NB4 (cell line): ENCODE measurements at regions not wholly inside any gene's neighbourhood (a gene's known extent, or its start where the extent isn't known, plus 50 kb on each side); places are given as distances from the start of the nearest gene placed in this dataset.

Experiments used
- DNase-seq: peaks from one replicate; pipeline ENCODE4 v3.0.0; 2010; ENCODE audit warnings: low read depth
- H3K4me3 ChIP-seq: one replicate; pipeline ENCODE4 v1.5.1; 2011; ENCODE audit warnings: mild to moderate bottlenecking, low read depth, low read length, moderate library complexity
- CTCF ChIP-seq: IDR thresholded peaks from one replicate; pipeline ENCODE4 v1.5.1; 2012; ENCODE audit warnings: low read depth, low read length
- MAX ChIP-seq: IDR thresholded peaks from 2 replicates; pipeline ENCODE4 v1.6.1; 2011; ENCODE audit warnings: low read depth, low read length
- MYC ChIP-seq: IDR thresholded peaks from 2 replicates; pipeline ENCODE4 v1.6.1; 2011; ENCODE audit warnings: low read depth, low read length
- POLR2A ChIP-seq: IDR thresholded peaks from 2 replicates; pipeline ENCODE4 v1.6.1; 2011; ENCODE audit warnings: mild to moderate bottlenecking; ENCODE audit not compliant: insufficient read length; ENCODE audit errors: extremely low read depth

- H3K4me3 ChIP-seq: no peak overlapping the region
- no peak for DNase-seq
- TF ChIP-seq POLR2A: no peak
- no peak for TF ChIP-seq MAX
- no peak for TF ChIP-seq MYC
- TF ChIP-seq CTCF: no peak
Observed at GRCh38 chr10:117900280-117900679, 146.5 kb downstream of the RAB11FIP2 start.

GRCh38 chr10:117903854-117904253 is 142.9 kb downstream of the RAB11FIP2 start:
- H3K4me3 ChIP-seq: no peak overlapping the region
- no peak for DNase-seq
- no peak for TF ChIP-seq POLR2A
- TF ChIP-seq MYC: no peak
- TF ChIP-seq MAX: no peak
- TF ChIP-seq CTCF: no peak

- TF ChIP-seq MAX (no peak), POLR2A (no peak)
- no peak for DNase-seq
- no peak overlapping the region for H3K4me3 ChIP-seq
Observed at GRCh38 chr10:117905404-117905803, 141.3 kb downstream of the RAB11FIP2 start.

GRCh38 chr10:117911684-117912083 is 135.1 kb downstream of the RAB11FIP2 start:
- DNase-seq: no peak
- no peak for TF ChIP-seq MYC
- TF ChIP-seq CTCF: no peak
- no peak for TF ChIP-seq POLR2A
- no peak for TF ChIP-seq MAX
- no peak overlapping the region for H3K4me3 ChIP-seq

- DNase-seq: no peak
- no peak overlapping the region for H3K4me3 ChIP-seq
Observed at GRCh38 chr10:117914334-117914733, 132.4 kb downstream of the RAB11FIP2 start.

More at GRCh38 chr10:117914334-117914733, 132.4 kb downstream of the RAB11FIP2 start:
- TF ChIP-seq POLR2A: no peak
- no peak for TF ChIP-seq MAX
- TF ChIP-seq MYC: no peak
- TF ChIP-seq CTCF: no peak
